Neural progenitor cell (in vitro differentiated cells): ENCODE measurements at regions not wholly inside any gene's neighbourhood (a gene's known extent, or its start where the extent isn't known, plus 50 kb on each side); places are given as distances from the start of the nearest gene placed in this dataset.

Source experiments
- EZH2phosphoT487 ChIP-seq: fragments of 200-600 bp; sonication (generic); IDR thresholded peaks from 2 replicates; pipeline ENCODE4 v1.6.1; 2017; ENCODE audit warnings: antibody characterized with exemption
- TF ChIP-seq, protein P1 (sequence below): fragments of 200-600 bp; sonication (generic); IDR thresholded peaks from 2 replicates; pipeline ENCODE4 v1.5.1; 2017; ENCODE audit warnings: antibody characterized with exemption, mild to moderate bottlenecking

DNA sequence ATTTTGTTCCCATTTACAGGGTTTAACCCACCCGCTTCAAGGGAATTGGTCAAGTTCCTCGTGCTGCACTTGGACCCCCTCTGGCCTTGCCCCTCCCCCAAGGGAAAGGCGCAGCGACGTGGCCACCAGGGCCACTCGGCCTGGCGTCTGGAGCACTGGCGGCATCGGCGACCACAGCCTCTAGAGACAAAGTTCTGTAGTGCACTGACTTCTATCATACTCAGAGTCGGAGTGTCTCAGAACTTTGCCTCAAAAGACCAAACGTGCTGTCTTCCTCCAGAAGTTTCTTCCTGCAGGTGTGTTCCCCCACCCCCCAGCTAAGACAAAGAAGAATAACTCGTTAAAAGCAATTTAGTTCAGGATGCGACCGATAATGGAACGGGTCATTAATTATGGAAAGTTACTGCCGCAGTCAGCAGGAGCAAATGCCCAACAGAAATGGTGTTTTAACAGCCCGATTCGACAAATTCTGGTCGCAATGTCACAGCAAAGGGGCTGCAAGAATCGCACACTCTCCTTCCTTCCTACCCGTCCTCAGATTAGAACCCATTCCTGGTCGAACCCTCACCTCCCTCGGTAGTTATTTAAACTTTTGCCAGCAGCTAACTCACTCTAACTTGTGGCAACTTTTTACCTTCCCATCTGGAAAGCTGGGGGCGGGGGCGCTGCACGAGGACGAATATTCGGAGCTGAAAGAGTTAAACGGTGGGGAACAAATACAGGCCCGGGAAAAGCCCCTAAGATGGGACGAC, 202.1 kb upstream of the NFE2L3 start:
- TF ChIP-seq, protein P1, sequence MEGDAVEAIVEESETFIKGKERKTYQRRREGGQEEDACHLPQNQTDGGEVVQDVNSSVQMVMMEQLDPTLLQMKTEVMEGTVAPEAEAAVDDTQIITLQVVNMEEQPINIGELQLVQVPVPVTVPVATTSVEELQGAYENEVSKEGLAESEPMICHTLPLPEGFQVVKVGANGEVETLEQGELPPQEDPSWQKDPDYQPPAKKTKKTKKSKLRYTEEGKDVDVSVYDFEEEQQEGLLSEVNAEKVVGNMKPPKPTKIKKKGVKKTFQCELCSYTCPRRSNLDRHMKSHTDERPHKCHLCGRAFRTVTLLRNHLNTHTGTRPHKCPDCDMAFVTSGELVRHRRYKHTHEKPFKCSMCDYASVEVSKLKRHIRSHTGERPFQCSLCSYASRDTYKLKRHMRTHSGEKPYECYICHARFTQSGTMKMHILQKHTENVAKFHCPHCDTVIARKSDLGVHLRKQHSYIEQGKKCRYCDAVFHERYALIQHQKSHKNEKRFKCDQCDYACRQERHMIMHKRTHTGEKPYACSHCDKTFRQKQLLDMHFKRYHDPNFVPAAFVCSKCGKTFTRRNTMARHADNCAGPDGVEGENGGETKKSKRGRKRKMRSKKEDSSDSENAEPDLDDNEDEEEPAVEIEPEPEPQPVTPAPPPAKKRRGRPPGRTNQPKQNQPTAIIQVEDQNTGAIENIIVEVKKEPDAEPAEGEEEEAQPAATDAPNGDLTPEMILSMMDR: no peak
- no peak for TF ChIP-seq EZH2phosphoT487
